HT-29 (cell line): ENCODE measurements at regions not wholly inside any gene's neighbourhood (a gene's known extent, or its start where the extent isn't known, plus 50 kb on each side); places are given as distances from the start of the nearest gene placed in this dataset.

Experiments used
- DNase-seq: peaks from one replicate; pipeline ENCODE4 v3.0.0-alpha.2; 2015; ENCODE audit warnings: low spot score

GRCh38 chr10:94186722-94187121, 176.0 kb downstream of the NOC3L start:
- DNase-seq, result no peak

GRCh38 chr10:94192333-94192732, 170.4 kb downstream of the NOC3L start:
- no peak for DNase-seq

DNA sequence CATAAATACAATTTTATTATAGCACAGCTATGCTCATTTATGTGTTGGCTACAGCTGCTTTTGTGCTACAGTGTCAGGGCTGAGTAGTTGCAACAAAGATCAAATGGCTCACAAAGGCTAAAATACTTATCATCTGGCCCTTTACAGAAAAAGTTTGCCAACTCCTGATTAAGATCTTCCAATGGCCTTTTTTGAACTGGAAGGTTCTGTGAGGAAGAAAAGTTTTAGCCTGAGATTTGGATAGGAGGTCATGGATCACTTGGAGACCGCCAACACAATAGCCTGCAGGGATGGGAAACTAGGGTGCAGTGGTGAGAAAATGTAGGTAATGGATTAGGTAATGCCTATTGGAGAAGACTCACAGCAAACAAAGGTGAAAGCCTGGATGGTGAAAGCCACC, 169.8 kb downstream of the NOC3L start:
- no peak for DNase-seq

GRCh38 chr10:94193466-94193924, 169.2 kb downstream of the NOC3L start:
- no peak for DNase-seq

DNA sequence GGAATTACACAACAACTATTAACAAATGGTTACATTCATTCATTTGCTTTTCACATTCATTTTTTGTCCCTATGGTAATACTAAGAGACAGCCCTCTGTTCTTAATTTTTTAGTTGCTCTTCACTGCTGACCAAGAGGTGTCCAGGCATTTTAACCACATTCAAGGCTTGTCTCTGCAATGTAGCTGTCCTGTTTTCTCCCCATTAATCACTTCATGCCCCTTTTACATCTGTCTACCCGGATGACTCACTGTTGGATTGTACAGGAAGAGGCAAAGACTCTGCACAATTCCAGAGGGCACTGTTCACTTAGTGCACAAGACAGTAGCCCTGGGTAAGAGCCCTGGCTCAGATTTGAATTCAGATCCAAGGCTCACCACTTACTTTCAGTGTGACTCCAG, 168.5 kb downstream of the NOC3L start:
- DNase-seq, result no peak

DNA sequence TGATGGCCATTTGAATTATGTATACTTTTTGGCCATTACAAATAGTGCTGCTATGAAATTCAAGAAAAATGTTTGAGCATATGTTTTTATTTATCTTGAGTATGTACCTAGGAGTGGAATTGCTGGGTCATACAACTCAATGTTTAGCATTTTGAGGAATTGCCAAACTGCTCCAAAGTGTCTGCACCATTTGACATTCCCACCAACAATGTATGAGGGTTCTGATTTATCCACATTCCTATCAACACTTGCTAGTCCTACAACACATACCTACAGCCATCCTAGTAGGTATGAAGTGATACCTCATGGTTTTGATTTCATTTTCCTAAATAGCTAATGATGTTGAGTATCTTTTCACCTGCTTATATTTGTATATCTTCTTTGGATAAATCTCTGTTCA, 165.5 kb downstream of the NOC3L start:
- DNase-seq, result no peak

DNA sequence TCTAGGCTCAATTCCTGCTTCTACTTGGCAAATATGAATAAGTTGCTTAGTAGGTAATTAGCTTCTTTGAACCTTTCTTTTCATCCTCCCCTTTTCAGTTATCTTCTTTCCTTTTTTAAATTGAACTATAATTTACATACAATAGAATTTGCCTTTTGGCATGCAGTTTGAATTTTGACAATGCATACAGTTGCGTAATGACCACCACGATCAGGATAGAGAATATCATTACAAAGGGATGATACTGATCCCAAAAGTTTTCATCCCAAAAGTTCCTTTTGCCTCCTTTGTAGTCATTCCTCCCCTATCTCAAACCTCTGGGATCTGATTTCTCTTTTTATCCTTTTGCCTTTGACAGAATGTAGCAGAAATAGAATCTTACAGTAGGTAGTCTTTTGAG, 164.4 kb downstream of the NOC3L start:
- DNase-seq, result no peak

DNA sequence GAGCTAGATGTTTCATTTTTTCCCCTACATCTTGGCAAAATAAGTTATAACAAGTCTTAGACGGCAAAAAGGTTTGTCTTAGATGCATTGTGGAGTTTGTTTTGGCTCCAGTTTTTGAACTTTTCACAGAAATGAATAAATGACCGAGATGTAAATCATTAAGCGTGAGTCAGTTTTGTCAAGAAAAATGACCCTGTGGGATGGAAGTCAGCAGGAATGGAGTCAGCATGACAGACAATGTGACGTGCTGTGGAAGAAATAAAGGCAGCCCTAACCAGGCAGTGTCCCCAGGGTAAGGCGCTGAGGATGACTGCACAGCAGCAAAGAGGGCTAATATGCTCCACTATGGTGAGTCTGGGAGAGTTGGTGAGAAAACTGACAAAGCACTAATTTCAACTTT, 163.2 kb downstream of the NOC3L start:
- DNase-seq, result no peak

GRCh38 chr10:94200146-94200837, 162.4 kb downstream of the NOC3L start:
- DNase-seq, result no peak

DNA sequence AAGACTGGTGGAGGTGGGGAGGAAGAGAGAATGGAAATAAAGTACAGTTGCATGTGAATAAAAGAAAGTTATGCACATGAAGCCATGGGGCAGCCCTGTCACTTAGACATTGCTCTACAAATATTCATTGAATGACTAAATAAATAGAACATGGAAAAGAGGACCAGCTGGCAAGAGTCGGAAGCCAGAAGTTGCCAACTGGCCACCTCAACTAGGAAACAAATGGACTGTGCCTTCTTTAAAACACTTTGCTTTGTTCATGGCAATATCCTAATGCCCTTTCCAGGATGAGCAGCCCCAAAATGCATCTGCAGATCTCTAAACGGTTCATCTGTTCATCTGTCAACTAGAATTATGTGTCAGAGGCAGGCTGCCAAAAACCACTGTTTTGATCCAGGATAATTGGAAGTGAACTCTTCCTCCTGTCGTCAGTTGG, 157.3 kb downstream of the NOC3L start:
- DNase-seq, result no peak

DNA sequence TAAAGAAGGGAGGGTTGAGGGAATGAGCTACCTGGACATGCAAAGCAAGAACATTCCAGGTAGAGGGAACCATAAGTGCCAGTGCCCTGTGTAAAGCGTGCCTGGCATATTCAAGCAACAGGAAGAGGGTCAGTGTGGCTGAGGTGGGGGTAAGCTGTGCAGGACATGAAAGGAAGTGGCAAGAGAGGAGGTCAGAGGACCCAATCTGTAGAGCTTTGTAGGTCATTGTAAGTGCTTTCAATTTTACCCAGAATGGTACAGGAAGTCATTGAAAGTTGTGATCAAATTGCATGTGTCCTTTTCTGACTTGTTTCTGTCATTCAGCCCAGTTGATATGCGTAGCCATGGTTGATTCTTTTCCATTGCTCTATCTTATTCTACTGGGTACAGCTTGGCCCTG, 156.6 kb downstream of the NOC3L start:
- DNase-seq, result no peak

DNA sequence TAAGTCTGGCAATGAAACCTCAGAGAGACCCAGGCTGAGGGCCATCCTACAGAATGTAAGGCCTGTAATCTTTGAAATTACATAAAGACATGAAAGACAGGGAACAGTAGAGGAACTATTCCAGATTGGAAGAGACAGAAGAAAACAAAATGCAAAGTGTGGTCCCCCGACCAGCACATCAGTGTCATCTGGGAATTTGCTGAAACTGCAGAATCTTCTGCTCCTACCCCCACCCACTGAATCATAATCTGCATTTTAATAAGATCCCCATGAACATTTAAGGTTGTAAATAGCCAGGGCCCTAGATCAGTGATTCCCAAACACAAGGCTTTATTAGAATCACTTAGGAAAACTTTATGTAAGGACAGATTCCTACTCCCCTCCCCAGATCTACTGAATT, 154.4 kb downstream of the NOC3L start:
- no peak for DNase-seq

- no peak for DNase-seq
Observed at GRCh38 chr10:94210440-94211168, 152.1 kb downstream of the NOC3L start.

- DNase-seq, result no peak
Observed at GRCh38 chr10:94211169-94211510, 151.6 kb downstream of the NOC3L start.

DNA sequence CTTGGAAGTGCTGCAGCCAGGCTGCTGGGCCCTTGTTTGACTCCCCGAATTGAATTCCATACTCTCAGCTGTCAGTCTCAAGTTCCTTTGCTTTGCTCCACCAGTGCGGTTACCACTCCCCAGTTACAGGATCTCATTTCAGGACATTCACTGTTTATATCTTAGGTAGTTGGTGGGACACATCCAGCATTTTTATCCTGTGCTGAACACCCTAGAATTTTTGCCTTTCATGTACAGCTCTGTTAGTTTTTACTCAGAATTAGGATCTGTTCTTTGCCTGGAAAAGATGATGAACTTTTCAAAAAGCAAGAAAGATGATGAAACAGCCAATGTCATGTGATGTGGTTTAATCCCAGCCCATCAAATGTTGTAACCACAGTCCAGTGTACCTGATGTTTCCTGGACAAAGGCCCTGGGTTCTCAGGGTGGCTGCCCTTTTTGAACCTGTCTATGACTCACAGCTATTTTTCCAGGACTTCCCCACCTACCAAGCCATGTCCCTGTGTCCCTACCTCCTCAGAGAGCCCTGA, 149.7 kb downstream of the NOC3L start:
- DNase-seq, result peak; percentile 32

GRCh38 chr10:94213980-94214379, 148.8 kb downstream of the NOC3L start:
- no peak for DNase-seq

DNA sequence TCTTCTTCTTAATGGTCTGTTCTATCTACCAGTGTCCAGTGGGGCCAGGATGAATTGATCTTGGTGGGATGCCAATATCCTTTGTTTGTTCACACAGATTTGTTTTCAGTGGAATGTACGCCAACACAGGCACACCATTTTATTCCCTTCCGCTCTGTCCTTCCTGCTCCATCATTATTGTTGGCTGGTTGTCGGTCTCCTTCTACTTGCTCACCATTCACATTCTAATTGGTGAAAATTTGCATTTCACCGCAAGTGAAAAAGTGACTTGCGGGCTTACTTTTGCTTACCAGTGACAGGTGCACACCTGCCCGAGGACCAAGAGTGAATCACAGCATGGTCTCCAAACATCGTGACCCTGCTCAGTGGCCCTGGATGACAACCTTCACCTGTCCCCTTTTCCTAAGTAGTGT, 148.3 kb downstream of the NOC3L start:
- DNase-seq, result no peak

- DNase-seq, result no peak
Observed at GRCh38 chr10:94216201-94216600, 146.5 kb downstream of the NOC3L start.

DNA sequence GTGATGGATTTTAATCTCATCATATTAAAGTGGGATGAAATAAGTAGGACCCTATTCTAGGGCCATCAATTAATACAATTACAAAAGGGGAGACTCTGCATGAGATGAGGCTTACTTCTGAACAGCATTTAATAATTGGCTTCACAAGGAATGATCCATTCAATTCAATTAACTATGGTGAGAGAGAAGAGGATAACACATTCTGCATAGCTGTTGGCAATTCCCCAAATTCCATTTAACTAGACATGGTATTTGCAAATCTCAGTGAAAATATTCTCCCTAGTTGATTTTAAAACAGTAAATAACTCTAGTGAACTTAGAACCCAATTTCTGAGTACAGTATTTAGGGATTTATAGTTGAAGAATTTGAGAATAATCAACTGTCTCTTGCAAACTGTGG, 145.3 kb downstream of the NOC3L start:
- no peak for DNase-seq

DNA sequence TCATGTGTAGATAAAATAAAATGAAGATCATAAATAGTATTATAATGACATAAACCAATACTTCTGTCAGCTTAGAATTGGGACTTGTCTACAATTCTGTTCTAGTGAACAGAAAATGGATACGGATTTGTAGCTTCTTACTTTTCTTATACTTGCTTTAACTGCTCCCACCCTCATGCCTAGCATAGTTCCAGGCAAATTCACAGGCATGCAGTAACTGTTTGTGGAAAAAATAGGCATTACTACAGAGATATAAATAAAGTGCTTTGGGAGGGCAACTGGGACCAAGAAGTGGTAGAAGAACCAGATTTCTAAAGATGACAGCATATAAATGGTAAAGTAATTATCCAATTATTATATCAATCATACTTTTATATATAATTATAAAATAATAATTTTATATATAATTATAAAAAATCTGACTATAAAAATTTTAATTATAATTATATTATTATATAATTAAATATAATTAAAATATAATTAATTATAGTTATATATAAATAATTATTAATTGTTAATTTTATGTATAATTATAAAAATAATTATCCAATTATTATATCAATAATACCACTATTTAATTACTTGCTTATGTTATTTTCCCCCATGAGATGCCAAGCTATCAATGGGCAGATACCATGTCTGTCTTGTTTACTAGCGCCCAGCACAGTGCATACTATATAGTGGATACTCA, 144.1 kb downstream of the NOC3L start:
- no peak for DNase-seq

- no peak for DNase-seq
Observed at GRCh38 chr10:94219829-94220228, 142.9 kb downstream of the NOC3L start.

DNA sequence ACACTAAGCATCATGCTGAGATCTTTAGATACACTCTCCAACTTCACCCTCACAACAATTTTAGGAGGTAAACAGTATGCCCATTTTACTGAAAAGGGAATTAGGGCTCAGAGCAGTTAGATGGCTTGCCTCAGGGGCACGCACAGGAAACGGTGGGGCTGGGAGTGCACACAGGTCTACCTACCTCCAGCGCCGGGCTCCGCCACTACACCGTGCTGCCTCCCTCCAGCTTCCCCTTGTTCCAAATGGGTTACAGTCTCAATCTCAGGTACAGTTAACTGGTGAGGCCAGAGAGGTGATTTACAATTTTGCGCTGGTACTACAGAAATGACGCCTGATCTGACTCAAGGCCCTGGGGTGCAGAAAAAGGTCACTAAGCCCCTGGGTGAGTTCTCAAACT, 142.0 kb downstream of the NOC3L start:
- DNase-seq, result no peak
